ENCODE measurements at regions not wholly inside any gene's neighbourhood (a gene's known extent, or its start where the extent isn't known, plus 50 kb on each side); places are given as distances from the start of the nearest gene placed in this dataset.

GRCh38 chr6:143581835-143582480, 70.4 kb upstream of the FUCA2 start:
- H3K27ac Mint-ChIP-seq: no peak overlapping the region
- H3K36me3 Mint-ChIP-seq: peaks cover 4% of the 10 kb centered on the region
- H3K4me3 Mint-ChIP-seq: no peak overlapping the region
- ATAC-seq (no peak), DNase-seq (ENCODE audit: low spot score in 2 of 2) (no peak)
- no peaks in the 10 kb centered on the region for H3K9me3 Mint-ChIP-seq
- H3K4me1 Mint-ChIP-seq: peaks cover 59% of the 10 kb centered on the region

- Mint-ChIP-seq H3K4me1 (peaks cover 53% of the 10 kb centered on the region), H3K9me3 (no peaks in the 10 kb centered on the region), H3K4me3 (no peak overlapping the region), H3K36me3 (peaks cover 4% of the 10 kb centered on the region), H3K27ac (peak overlapping the region; percentile 63)
- ATAC-seq: no peak
- DNase-seq (ENCODE audit: low spot score in 2 of 2): no peak
Observed at GRCh38 chr6:143579703-143580102, 68.2 kb upstream of the FUCA2 start.

- H3K4me1 Mint-ChIP-seq: peaks cover 45% of the 10 kb centered on the region
- peak overlapping the region; percentile 6 for H3K27ac Mint-ChIP-seq
- H3K36me3 Mint-ChIP-seq: peaks cover 4% of the 10 kb centered on the region
- no peak for DNase-seq (ENCODE audit: low spot score in 2 of 2)
- H3K4me3 Mint-ChIP-seq: no peak overlapping the region
- ATAC-seq: no peak
- H3K9me3 Mint-ChIP-seq: no peaks in the 10 kb centered on the region
Observed at GRCh38 chr6:143578054-143578453, 66.5 kb upstream of the FUCA2 start.

- ATAC-seq: no peak
- Mint-ChIP-seq H3K36me3 (peaks cover 4% of the 10 kb centered on the region), H3K9me3 (no peaks in the 10 kb centered on the region), H3K27ac (no peak overlapping the region), H3K4me1 (peaks cover 32% of the 10 kb centered on the region), H3K4me3 (no peak overlapping the region)
- DNase-seq (ENCODE audit: low spot score in 2 of 2): no peak
Observed at GRCh38 chr6:143575901-143576426, 64.4 kb upstream of the FUCA2 start.

GRCh38 chr6:143575440-143575839, 63.9 kb upstream of the FUCA2 start:
- DNase-seq (ENCODE audit: low spot score in 2 of 2) (peak; percentile 37 to 63), ATAC-seq (peak; percentile 82)
- H3K27ac Mint-ChIP-seq: no peak overlapping the region

GRCh38 chr6:143570147-143570853, 58.8 kb upstream of the FUCA2 start:
- Mint-ChIP-seq H3K4me3 (no peak overlapping the region), H3K9me3 (no peaks in the 10 kb centered on the region), H3K4me1 (peaks cover 51% of the 10 kb centered on the region), H3K36me3 (peaks cover 4% of the 10 kb centered on the region), H3K27ac (peak overlapping the region; percentile 15)
- DNase-seq (ENCODE audit: low spot score in 2 of 2) (no peak), ATAC-seq (no peak)

More at GRCh38 chr6:143575440-143575839, 63.9 kb upstream of the FUCA2 start:
- Mint-ChIP-seq H3K4me1 (peaks cover 30% of the 10 kb centered on the region), H3K36me3 (peaks cover under 1% of the 10 kb centered on the region), H3K9me3 (no peaks in the 10 kb centered on the region), H3K4me3 (no peak overlapping the region)

GRCh38 chr6:143569040-143569439, 57.5 kb upstream of the FUCA2 start:
- Mint-ChIP-seq H3K9me3 (no peaks in the 10 kb centered on the region), H3K4me1 (peaks cover 53% of the 10 kb centered on the region), H3K4me3 (no peak overlapping the region), H3K36me3 (peaks cover 5% of the 10 kb centered on the region), H3K27ac (no peak overlapping the region)
- DNase-seq (ENCODE audit: low spot score in 2 of 2) (no peak), ATAC-seq (no peak)

GRCh38 chr6:143564484-143565017, 53.0 kb upstream of the FUCA2 start:
- ATAC-seq (no peak), DNase-seq (ENCODE audit: low spot score in 2 of 2) (no peak)
- Mint-ChIP-seq H3K4me1 (peaks cover 62% of the 10 kb centered on the region), H3K4me3 (no peak overlapping the region), H3K36me3 (peaks cover 5% of the 10 kb centered on the region), H3K9me3 (no peaks in the 10 kb centered on the region), H3K27ac (no peak overlapping the region)

GRCh38 chr6:143562143-143562542, 50.6 kb upstream of the FUCA2 start:
- H3K36me3 Mint-ChIP-seq: peaks cover 5% of the 10 kb centered on the region
- no peak overlapping the region for H3K4me3 Mint-ChIP-seq
- H3K4me1 Mint-ChIP-seq: peaks cover 54% of the 10 kb centered on the region
- peak overlapping the region; percentile 84 for H3K27ac Mint-ChIP-seq
- no peak for ATAC-seq
- no peaks in the 10 kb centered on the region for H3K9me3 Mint-ChIP-seq
- DNase-seq (ENCODE audit: low spot score in 2 of 2): no peak

Measured in stimulated activated effector memory CD8-positive, alpha-beta T cell treated with anti-CD3 and anti-CD28 coated beads, Interleukin-12 subunit alpha, Interleukin-12 subunit beta, amount 100 ng/mL, for 72 hours (primary cell).